ENCODE measurements at regions not wholly inside any gene's neighbourhood (a gene's known extent, or its start where the extent isn't known, plus 50 kb on each side); places are given as distances from the start of the nearest gene placed in this dataset.

GRCh38 chr5:68435611-68436010, 220.1 kb downstream of the PIK3R1 start:
- H2AFZ ChIP-seq (ENCODE audit: low read length), result no peak overlapping the region
- H3F3A ChIP-seq (ENCODE audit: insufficient read depth, low read length), result no peaks in the 10 kb centered on the region
- no peaks in the 10 kb centered on the region for H3K79me2 ChIP-seq (ENCODE audit: insufficient read depth, low read length)
- no peaks in the 10 kb centered on the region for H3K36me3 ChIP-seq (ENCODE audit: insufficient read depth, low read length)
- H3K9me3 ChIP-seq (ENCODE audit: low read length), result no peaks in the 10 kb centered on the region
- no peaks in the 10 kb centered on the region for H3K9me2 ChIP-seq (ENCODE audit: low read depth, low read length)
- H3K27me3 ChIP-seq (ENCODE audit: insufficient read depth, low read length), result no peaks in the 10 kb centered on the region
- H3K4me1 ChIP-seq (ENCODE audit: insufficient read depth, low read length, severe bottlenecking), result no peaks in the 10 kb centered on the region
- H3K9ac ChIP-seq (ENCODE audit: low read length), result no peak overlapping the region
- H4K20me1 ChIP-seq (ENCODE audit: insufficient read depth, low read length), result no peaks in the 10 kb centered on the region
- TF ChIP-seq EZH2 (IDR thresholded peaks at IDR 0.05; ENCODE audit: borderline replicate concordance, low read length), result no peak
- TF ChIP-seq, protein P1, sequence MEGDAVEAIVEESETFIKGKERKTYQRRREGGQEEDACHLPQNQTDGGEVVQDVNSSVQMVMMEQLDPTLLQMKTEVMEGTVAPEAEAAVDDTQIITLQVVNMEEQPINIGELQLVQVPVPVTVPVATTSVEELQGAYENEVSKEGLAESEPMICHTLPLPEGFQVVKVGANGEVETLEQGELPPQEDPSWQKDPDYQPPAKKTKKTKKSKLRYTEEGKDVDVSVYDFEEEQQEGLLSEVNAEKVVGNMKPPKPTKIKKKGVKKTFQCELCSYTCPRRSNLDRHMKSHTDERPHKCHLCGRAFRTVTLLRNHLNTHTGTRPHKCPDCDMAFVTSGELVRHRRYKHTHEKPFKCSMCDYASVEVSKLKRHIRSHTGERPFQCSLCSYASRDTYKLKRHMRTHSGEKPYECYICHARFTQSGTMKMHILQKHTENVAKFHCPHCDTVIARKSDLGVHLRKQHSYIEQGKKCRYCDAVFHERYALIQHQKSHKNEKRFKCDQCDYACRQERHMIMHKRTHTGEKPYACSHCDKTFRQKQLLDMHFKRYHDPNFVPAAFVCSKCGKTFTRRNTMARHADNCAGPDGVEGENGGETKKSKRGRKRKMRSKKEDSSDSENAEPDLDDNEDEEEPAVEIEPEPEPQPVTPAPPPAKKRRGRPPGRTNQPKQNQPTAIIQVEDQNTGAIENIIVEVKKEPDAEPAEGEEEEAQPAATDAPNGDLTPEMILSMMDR (IDR thresholded peaks at IDR 0.05; ENCODE audit: low read length), result no peak
- H3K4me2 ChIP-seq (ENCODE audit: low read length), result no peak overlapping the region
- H3K27ac ChIP-seq (ENCODE audit: low read depth, low read length, poor library complexity, severe bottlenecking), result no peak overlapping the region
- no peak overlapping the region for H3K4me3 ChIP-seq (ENCODE audit: low read depth, low read length, poor library complexity, severe bottlenecking)

DNA sequence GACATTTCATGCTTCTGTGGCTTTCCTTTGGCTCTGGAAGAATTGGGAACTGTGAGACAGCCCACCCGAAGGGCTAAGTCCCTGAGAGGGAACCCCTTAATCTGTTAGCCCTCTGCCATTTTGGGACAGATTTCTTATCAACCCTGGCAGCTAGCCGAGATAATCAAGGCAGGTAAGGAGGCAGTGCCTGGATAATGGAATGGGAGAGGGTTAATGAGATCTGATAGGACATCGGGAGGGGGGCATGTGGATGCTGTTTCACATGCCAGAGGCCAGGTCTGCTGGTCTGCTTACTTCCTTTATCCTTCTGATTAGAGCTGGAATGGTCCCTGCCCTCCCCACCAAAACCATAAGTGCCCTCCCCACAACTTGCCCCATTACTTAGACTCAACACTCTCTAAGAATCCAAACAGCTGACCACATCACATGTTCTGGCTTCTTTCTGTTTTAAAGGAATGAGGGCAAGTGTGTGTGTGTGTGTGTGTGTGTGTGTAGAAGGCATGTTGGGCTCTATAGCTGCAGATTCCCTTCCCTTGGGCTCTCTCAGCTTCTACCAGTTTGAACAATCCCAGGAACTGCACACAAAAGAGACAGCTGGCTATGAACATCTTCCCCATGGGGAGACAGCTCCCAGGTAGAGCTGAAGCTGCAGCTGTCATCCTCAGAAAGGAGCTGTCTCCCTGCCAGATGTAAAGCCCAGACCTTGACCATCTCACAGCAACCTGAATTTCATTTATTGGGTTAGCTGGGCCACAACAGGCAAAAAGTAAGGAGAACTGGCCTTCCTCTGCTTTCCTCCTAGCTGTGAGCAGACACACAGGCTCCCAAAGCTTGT, 221.3 kb downstream of the PIK3R1 start:
- H2AFZ ChIP-seq (ENCODE audit: low read length), result no peak overlapping the region
- no peaks in the 10 kb centered on the region for H3K79me2 ChIP-seq (ENCODE audit: insufficient read depth, low read length)
- no peaks in the 10 kb centered on the region for H3K4me1 ChIP-seq (ENCODE audit: insufficient read depth, low read length, severe bottlenecking)
- no peaks in the 10 kb centered on the region for H3K36me3 ChIP-seq (ENCODE audit: insufficient read depth, low read length)
- no peak overlapping the region for H3K4me2 ChIP-seq (ENCODE audit: low read length)
- no peak overlapping the region for H3K27ac ChIP-seq (ENCODE audit: low read depth, low read length, poor library complexity, severe bottlenecking)
- no peaks in the 10 kb centered on the region for H3K9me2 ChIP-seq (ENCODE audit: low read depth, low read length)
- no peak overlapping the region for H3K4me3 ChIP-seq (ENCODE audit: low read depth, low read length, poor library complexity, severe bottlenecking)
- TF ChIP-seq, protein P1 (IDR thresholded peaks at IDR 0.05; ENCODE audit: low read length), result no peak
- TF ChIP-seq EZH2 (IDR thresholded peaks at IDR 0.05; ENCODE audit: borderline replicate concordance, low read length), result no peak
- H3K9me3 ChIP-seq (ENCODE audit: low read length), result no peaks in the 10 kb centered on the region
- no peaks in the 10 kb centered on the region for H4K20me1 ChIP-seq (ENCODE audit: insufficient read depth, low read length)
- H3K9ac ChIP-seq (ENCODE audit: low read length), result no peak overlapping the region
- no peaks in the 10 kb centered on the region for H3F3A ChIP-seq (ENCODE audit: insufficient read depth, low read length)
- H3K27me3 ChIP-seq (ENCODE audit: insufficient read depth, low read length), result no peaks in the 10 kb centered on the region

GRCh38 chr5:68438876-68439275, 223.3 kb downstream of the PIK3R1 start:
- H3K36me3 ChIP-seq (ENCODE audit: insufficient read depth, low read length), result no peaks in the 10 kb centered on the region
- H3K79me2 ChIP-seq (ENCODE audit: insufficient read depth, low read length), result no peaks in the 10 kb centered on the region
- no peaks in the 10 kb centered on the region for H3K9me3 ChIP-seq (ENCODE audit: low read length)
- no peaks in the 10 kb centered on the region for H3K4me1 ChIP-seq (ENCODE audit: insufficient read depth, low read length, severe bottlenecking)
- no peak overlapping the region for H2AFZ ChIP-seq (ENCODE audit: low read length)
- no peaks in the 10 kb centered on the region for H4K20me1 ChIP-seq (ENCODE audit: insufficient read depth, low read length)
- H3K4me3 ChIP-seq (ENCODE audit: low read depth, low read length, poor library complexity, severe bottlenecking), result no peak overlapping the region
- no peaks in the 10 kb centered on the region for H3F3A ChIP-seq (ENCODE audit: insufficient read depth, low read length)
- no peaks in the 10 kb centered on the region for H3K9me2 ChIP-seq (ENCODE audit: low read depth, low read length)
- no peak overlapping the region for H3K9ac ChIP-seq (ENCODE audit: low read length)
- H3K27ac ChIP-seq (ENCODE audit: low read depth, low read length, poor library complexity, severe bottlenecking), result no peak overlapping the region
- no peak overlapping the region for H3K4me2 ChIP-seq (ENCODE audit: low read length)
- H3K27me3 ChIP-seq (ENCODE audit: insufficient read depth, low read length), result no peaks in the 10 kb centered on the region
- TF ChIP-seq, protein P1 (IDR thresholded peaks at IDR 0.05; ENCODE audit: low read length), result no peak
- TF ChIP-seq EZH2 (IDR thresholded peaks at IDR 0.05; ENCODE audit: borderline replicate concordance, low read length), result no peak
